Activated CD8-positive, alpha-beta T cell treated with anti-CD3 and anti-CD28 coated beads, Interleukin-2, amount 10 ng/mL, durations not matched to agents 7 days and 5 days (primary cell): ENCODE measurements at regions not wholly inside any gene's neighbourhood (a gene's known extent, or its start where the extent isn't known, plus 50 kb on each side); places are given as distances from the start of the nearest gene placed in this dataset.

ENCODE experiments used
- ATAC-seq: fragments of 150-1000 bp; cut with Tn5 transposase; one replicate; pipeline ENCODE4 v1.10.0; 2021; ENCODE audit warnings: moderate library complexity
- CTCF ChIA-PET: fragments of 350-600 bp; sonication (Branson Sonifier 250); formaldehyde crosslinking; loops from one replicate; lab custom pipeline; 2021; ENCODE audit warnings: antibody characterized with exemption; lab: Charles Lee
- POLR2A ChIA-PET: fragments of 350-600 bp; sonication (Branson Sonifier 250); formaldehyde crosslinking; loops from one replicate; lab custom pipeline; 2021; ENCODE audit warnings: antibody characterized with exemption; lab: Charles Lee
- DNase-seq: peaks from one replicate; pipeline ENCODE4 v3.0.0-alpha.2; 2020
- H3K27ac Mint-ChIP-seq: one replicate; pipeline ENCODE4 v1.8.0; 2021; ENCODE audit warnings: mild to moderate bottlenecking, mixed read lengths
- H3K27me3 Mint-ChIP-seq: one replicate; pipeline ENCODE4 v1.8.0; 2021; ENCODE audit warnings: low read depth, mixed read lengths
- H3K36me3 Mint-ChIP-seq: one replicate; pipeline ENCODE4 v1.8.0; 2021; ENCODE audit warnings: low read depth, mixed read lengths
- H3K4me1 Mint-ChIP-seq: one replicate; pipeline ENCODE4 v1.8.0; 2021; ENCODE audit warnings: low read depth, mixed read lengths
- H3K4me3 Mint-ChIP-seq: one replicate; pipeline ENCODE4 v1.8.0; 2021; ENCODE audit warnings: mild to moderate bottlenecking, mixed read lengths
- H3K9me3 Mint-ChIP-seq: one replicate; pipeline ENCODE4 v1.8.0; 2022; ENCODE audit warnings: mixed read lengths; ENCODE audit not compliant: insufficient read depth

DNA sequence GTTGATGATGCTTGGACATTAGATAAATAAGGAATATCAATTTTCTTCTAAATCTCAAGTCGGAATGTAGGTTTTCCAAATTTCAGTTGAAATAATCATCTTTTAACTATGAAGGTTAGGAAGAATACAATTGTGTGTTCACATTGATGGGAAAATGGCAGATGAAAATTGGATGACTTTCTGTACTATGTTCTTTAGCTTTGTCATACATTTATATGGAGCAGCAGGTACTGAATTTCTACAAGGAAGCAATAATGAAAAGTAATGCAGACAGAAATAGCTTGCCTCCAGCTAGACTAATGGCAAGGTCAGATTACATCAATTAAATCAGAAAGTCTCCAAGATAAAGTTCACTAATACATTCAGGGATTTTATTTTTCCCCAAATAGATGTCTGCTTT is 1423.7 kb upstream of the PCDH20 start:
- no peak overlapping the region for H3K4me3 Mint-ChIP-seq
- H3K27me3 Mint-ChIP-seq, result no peaks in the 10 kb centered on the region
- no peaks in the 10 kb centered on the region for H3K4me1 Mint-ChIP-seq
- CTCF ChIA-PET, result no interaction called here
- POLR2A ChIA-PET, result no interaction called here
- no peaks in the 10 kb centered on the region for H3K36me3 Mint-ChIP-seq
- DNase-seq (no peak), ATAC-seq (no peak)
- peaks cover 7% of the 10 kb centered on the region for H3K9me3 Mint-ChIP-seq
- no peak overlapping the region for H3K27ac Mint-ChIP-seq

DNA sequence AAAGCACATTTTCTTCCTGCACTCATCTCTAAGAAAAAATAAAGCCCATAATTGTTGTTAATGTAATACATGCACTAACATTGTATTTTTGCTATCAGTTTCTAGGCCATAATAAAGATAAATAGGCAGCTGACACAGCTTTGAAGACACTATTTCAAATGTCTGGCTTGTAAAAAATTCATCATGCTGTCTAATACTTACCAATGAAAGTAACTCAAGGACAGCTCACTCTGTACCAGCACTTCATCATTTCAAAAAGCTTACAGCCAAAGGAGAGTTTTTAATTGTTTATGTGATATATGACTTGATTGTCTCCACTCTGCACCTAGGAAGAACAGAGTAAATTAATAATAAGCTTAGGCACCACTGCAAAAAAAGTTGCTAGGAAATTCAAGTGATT is 1423.3 kb upstream of the PCDH20 start:
- CTCF ChIA-PET, result no interaction called here
- ATAC-seq (no peak), DNase-seq (no peak)
- Mint-ChIP-seq H3K27ac (no peak overlapping the region), H3K9me3 (peaks cover 7% of the 10 kb centered on the region), H3K4me1 (no peaks in the 10 kb centered on the region), H3K27me3 (no peaks in the 10 kb centered on the region), H3K4me3 (no peak overlapping the region), H3K36me3 (no peaks in the 10 kb centered on the region)
- POLR2A ChIA-PET, result no interaction called here

DNA sequence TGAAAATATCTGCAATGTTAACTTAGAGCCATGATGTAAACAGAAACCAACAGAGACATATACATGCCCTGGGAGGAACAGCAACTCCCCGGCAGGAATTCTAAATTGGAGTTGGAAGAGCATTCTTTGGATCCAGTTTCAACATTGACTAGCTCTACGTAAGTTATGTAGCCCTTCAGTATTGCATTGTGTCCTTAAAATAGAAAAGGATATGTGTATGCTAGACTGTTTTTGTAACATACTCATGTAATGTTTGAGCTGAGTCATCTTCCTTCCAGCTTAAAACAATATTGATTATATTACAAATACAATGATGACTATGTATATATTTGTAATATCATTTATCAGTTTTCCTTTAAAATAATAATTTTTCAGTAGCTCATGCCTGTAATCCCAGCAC is 1422.2 kb upstream of the PCDH20 start:
- ChIA-PET POLR2A (no interaction called here), CTCF (no interaction called here)
- H3K4me1 Mint-ChIP-seq, result no peaks in the 10 kb centered on the region
- no peak for DNase-seq
- H3K36me3 Mint-ChIP-seq, result no peaks in the 10 kb centered on the region
- ATAC-seq, result no peak
- no peak overlapping the region for H3K4me3 Mint-ChIP-seq
- H3K9me3 Mint-ChIP-seq, result peaks cover 7% of the 10 kb centered on the region
- H3K27me3 Mint-ChIP-seq, result no peaks in the 10 kb centered on the region
- H3K27ac Mint-ChIP-seq, result no peak overlapping the region

DNA sequence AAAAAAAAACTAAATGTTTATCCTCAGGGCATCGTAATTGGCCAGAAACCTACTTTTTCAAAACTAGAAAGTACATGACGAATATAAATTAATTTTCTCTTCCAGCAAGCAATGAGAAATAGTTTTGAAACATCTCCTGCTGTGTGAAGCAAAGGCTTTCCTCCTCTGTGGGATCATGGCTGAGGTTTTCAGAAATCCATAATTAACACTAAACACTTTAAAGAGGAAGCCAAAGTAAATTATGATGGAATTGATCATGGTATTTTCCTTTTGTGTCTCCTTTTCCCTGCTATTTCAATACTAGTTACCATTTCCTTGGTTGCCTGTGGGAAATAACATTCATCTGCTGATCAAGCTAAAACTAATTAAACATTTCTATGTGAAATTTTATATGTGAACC is 1413.8 kb upstream of the PCDH20 start:
- Mint-ChIP-seq H3K9me3 (peaks cover 8% of the 10 kb centered on the region), H3K4me3 (no peak overlapping the region), H3K4me1 (no peaks in the 10 kb centered on the region), H3K36me3 (no peaks in the 10 kb centered on the region), H3K27ac (no peak overlapping the region), H3K27me3 (no peaks in the 10 kb centered on the region)
- POLR2A ChIA-PET, result no interaction called here
- DNase-seq (no peak), ATAC-seq (no peak)
- CTCF ChIA-PET, result no interaction called here

DNA sequence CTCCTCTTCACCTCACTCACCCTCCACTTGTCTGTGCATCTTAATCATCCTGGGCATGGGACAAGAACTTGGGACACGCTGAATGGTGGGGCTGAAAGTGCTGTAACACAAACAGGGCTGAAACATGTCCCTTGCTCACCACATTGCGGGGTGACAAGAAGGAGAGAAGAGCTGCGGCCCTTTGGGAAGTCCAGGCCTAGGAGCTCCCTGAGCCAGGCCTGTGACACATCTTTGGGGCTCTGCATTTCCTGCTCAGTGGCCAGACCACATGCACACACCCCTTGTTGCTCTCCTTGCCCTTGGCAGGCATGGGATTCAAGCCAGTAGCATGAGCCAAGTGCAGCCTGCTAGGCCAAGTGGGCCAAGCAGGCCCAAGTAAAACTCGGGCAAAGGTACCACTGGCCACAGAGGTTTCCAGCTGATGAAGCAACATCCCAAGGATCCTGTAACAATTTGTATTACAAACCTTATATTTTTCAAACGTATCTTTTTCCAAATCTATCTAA is 1384.3 kb upstream of the PCDH20 start:
- Mint-ChIP-seq H3K36me3 (no peaks in the 10 kb centered on the region), H3K4me1 (no peaks in the 10 kb centered on the region), H3K27ac (no peak overlapping the region), H3K27me3 (no peaks in the 10 kb centered on the region), H3K9me3 (no peaks in the 10 kb centered on the region), H3K4me3 (no peak overlapping the region)
- ChIA-PET POLR2A (no interaction called here), CTCF (no interaction called here)
- DNase-seq (no peak), ATAC-seq (no peak)

DNA sequence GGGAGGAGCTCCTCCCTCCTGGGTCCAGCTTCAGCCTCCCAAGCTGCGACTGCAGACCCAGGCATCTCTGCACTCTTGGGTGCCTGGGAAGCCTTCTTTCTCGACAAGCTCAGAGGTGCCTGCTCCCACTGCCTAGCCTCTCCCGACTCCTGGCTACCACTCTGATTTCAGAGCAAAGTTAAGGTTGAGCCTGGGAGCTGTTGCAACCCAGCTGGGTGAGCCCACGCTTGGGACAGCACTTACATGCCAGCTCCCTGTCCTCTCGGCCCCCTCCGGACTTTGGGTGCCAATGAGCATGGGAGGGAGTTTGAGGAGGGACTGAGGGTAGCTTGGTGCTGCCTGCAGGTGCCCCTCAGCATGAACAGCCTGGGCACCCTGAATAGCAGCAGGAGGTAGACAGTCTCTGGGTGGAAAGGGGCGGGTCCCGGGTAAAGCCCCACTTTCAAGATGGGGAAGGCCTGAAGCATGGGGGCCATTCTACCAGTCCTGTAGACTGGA is 1383.4 kb upstream of the PCDH20 start:
- Mint-ChIP-seq H3K27ac (no peak overlapping the region), H3K4me1 (no peaks in the 10 kb centered on the region), H3K4me3 (no peak overlapping the region), H3K9me3 (no peaks in the 10 kb centered on the region), H3K36me3 (no peaks in the 10 kb centered on the region), H3K27me3 (no peaks in the 10 kb centered on the region)
- CTCF ChIA-PET, result no interaction called here
- ATAC-seq (no peak), DNase-seq (no peak)
- POLR2A ChIA-PET, result no interaction called here

DNA sequence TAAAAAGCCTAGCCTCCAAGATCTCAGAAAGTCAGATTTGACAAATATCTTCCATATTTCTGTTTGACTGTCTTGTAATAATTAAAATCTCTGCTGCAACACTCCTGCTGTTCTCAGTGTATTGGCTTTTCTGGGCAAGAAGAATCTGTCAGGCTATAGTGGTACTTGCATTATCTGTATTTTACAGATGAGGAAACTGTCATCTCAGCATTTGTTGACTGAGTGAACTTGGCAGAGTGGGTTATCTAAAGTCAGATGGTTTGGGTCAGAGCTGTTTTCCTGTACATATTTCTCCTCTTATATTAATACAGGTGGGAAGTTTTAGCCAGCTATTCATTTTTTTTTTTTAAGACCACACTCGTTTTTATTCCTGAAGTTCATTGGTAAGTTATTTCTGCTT is 1378.2 kb upstream of the PCDH20 start:
- H3K4me1 Mint-ChIP-seq, result no peaks in the 10 kb centered on the region
- POLR2A ChIA-PET, result no interaction called here
- CTCF ChIA-PET, result no interaction called here
- H3K9me3 Mint-ChIP-seq, result no peaks in the 10 kb centered on the region
- H3K36me3 Mint-ChIP-seq, result no peaks in the 10 kb centered on the region
- H3K4me3 Mint-ChIP-seq, result no peak overlapping the region
- H3K27ac Mint-ChIP-seq, result no peak overlapping the region
- H3K27me3 Mint-ChIP-seq, result no peaks in the 10 kb centered on the region
- no peak for ATAC-seq
- no peak for DNase-seq

DNA sequence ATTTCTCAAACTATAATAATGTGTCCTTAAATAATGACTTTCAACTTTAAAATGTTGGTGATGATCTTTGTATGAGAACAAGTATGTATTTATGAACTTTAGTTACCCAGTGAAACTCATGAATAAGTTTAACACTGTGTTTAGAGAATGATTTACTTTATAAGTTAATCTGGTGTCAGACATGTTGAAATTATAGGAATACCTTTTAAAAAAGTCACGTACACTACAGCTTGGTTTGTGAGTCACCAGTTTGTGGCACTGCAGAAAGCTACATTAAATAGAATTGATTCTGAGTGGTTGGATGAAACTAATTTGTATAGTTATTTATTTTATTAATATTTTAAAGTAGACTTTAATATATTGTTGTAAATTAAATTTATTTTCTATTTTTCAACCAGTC is 1366.2 kb upstream of the PCDH20 start:
- CTCF ChIA-PET, result no interaction called here
- Mint-ChIP-seq H3K36me3 (no peaks in the 10 kb centered on the region), H3K4me3 (no peak overlapping the region), H3K27ac (no peak overlapping the region), H3K4me1 (no peaks in the 10 kb centered on the region), H3K9me3 (peaks cover 6% of the 10 kb centered on the region), H3K27me3 (no peaks in the 10 kb centered on the region)
- DNase-seq (no peak), ATAC-seq (no peak)
- POLR2A ChIA-PET, result no interaction called here

DNA sequence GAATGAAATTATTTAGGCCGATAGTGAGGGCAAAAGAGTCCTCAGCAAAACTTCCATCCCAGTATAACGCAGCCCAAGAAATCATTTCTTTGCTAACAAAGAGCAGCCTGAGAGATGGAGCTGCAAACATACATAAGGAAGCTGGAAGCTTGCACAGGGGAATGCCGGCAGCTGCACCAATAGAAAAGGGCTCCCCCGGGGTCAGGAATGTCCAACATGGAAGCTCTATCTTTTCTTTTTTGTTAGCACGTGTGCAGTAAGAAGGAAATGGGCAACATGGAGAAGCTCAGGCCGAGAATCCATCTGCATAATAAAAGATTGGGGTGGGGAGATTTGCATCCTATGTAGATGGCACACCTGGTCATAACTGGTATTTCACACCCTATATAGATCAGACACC is 1363.5 kb upstream of the PCDH20 start:
- H3K4me1 Mint-ChIP-seq, result no peaks in the 10 kb centered on the region
- H3K27ac Mint-ChIP-seq, result no peak overlapping the region
- CTCF ChIA-PET, result no interaction called here
- H3K36me3 Mint-ChIP-seq, result no peaks in the 10 kb centered on the region
- POLR2A ChIA-PET, result no interaction called here
- H3K9me3 Mint-ChIP-seq, result peaks cover 7% of the 10 kb centered on the region
- ATAC-seq (no peak), DNase-seq (no peak)
- no peaks in the 10 kb centered on the region for H3K27me3 Mint-ChIP-seq
- H3K4me3 Mint-ChIP-seq, result no peak overlapping the region

DNA sequence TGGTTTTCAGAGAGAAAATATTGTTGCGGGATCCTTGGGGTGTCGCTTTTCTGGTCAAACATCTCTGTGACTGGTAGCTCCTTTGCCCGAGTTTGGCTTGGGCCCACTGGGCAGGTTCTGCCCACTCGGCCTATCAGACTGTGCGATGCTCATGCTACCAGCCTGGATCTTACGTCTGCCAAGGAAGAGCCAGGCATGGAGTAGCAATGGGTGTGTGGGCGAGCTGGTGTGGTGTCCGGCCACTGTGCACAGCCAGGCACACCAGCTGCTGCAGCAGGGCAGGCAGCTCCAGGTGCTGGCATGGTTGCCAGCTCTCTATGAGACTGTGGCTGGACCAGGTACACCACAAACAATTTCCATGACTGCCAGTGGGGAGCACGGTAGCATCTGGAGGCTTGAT is 1351.8 kb upstream of the PCDH20 start:
- no peaks in the 10 kb centered on the region for H3K4me1 Mint-ChIP-seq

DNA sequence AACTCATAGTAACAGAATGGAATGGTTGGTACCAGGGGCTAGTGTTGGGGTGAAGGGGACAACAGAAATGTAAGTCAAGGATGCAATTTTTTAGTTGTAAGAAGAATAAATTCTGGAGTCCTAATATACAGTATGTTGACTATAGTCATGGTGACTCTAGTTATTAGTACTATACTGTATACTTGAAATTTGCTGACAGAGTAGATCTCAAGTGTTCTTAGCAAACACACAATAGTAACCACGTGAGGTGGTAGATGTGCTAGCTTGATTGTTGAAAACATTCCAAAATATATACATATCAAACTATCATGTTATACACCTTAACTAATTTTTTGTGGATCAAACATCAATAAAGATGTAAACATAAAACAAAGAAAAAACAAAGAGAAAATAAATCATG is 1345.1 kb upstream of the PCDH20 start:
- Mint-ChIP-seq H3K4me3 (no peak overlapping the region), H3K27ac (no peak overlapping the region), H3K4me1 (no peaks in the 10 kb centered on the region), H3K36me3 (no peaks in the 10 kb centered on the region), H3K27me3 (no peaks in the 10 kb centered on the region), H3K9me3 (peaks cover 9% of the 10 kb centered on the region)
- ATAC-seq, result no peak
- CTCF ChIA-PET, result no interaction called here
- DNase-seq, result no peak
- POLR2A ChIA-PET, result no interaction called here

More for the DNA sequence above, 1351.8 kb upstream of the PCDH20 start:
- Mint-ChIP-seq H3K4me3 (no peak overlapping the region), H3K27me3 (no peaks in the 10 kb centered on the region), H3K9me3 (no peaks in the 10 kb centered on the region), H3K27ac (no peak overlapping the region), H3K36me3 (no peaks in the 10 kb centered on the region)
- ATAC-seq, result no peak
- no peak for DNase-seq
- ChIA-PET CTCF (no interaction called here), POLR2A (no interaction called here)

DNA sequence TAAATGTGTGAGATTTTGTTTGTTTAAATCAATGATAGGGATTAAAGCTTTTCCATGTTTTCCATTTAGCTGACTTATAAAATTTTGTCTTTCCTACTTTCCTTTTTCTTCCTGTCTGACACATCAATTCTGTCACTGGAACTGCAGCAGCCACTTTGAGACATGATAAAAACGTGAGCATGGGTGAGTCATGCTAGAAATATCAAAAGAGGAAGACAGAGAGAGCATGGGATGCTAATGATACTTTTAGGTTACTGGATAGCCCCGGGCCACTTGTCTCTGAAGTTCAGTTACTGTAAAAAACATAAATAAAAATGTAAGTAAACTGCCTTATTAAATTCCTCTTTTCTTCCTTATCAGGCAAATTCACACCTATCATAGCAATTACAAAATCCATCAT is 1332.0 kb upstream of the PCDH20 start:
- ChIA-PET CTCF (no interaction called here), POLR2A (no interaction called here)
- H3K27ac Mint-ChIP-seq, result no peak overlapping the region
- H3K4me3 Mint-ChIP-seq, result no peak overlapping the region
- H3K27me3 Mint-ChIP-seq, result no peaks in the 10 kb centered on the region
- DNase-seq, result no peak
- ATAC-seq, result no peak
- H3K4me1 Mint-ChIP-seq, result no peaks in the 10 kb centered on the region
- H3K9me3 Mint-ChIP-seq, result peaks cover 14% of the 10 kb centered on the region
- no peaks in the 10 kb centered on the region for H3K36me3 Mint-ChIP-seq

DNA sequence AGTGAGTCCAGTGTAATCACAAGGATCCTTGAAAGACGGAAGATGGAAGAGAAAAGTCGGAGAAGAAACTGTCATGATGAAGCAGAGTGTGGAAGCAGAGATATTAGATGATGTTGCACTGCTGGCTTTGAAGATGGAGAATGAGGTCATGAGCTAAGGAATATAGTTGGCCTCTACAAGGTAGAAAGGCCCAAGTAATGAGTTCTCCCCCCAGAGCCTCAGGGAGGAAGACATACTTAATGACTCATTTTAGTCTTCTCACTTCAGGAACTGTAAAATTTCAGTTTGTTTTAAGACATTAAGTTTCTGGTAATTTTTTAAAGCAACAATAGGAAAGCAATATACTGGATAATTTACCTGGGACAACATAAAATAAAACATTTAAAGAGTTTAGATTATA is 1331.5 kb upstream of the PCDH20 start:
- no peaks in the 10 kb centered on the region for H3K27me3 Mint-ChIP-seq
- no peak for DNase-seq
- ATAC-seq, result no peak
- no peaks in the 10 kb centered on the region for H3K4me1 Mint-ChIP-seq
- CTCF ChIA-PET, result no interaction called here
- H3K4me3 Mint-ChIP-seq, result no peak overlapping the region
- peaks cover 14% of the 10 kb centered on the region for H3K9me3 Mint-ChIP-seq
- H3K36me3 Mint-ChIP-seq, result no peaks in the 10 kb centered on the region
- POLR2A ChIA-PET, result no interaction called here
- H3K27ac Mint-ChIP-seq, result no peak overlapping the region
